K562 (cell line): ENCODE measurements at regions not wholly inside any gene's neighbourhood (a gene's known extent, or its start where the extent isn't known, plus 50 kb on each side); places are given as distances from the start of the nearest gene placed in this dataset.

Experiments
- ATAC-seq: fragments of 200-7000 bp; cut with Tn5 transposase; 3 replicates; pipeline ENCODE4 v1.9.1; 2020; ENCODE audit warnings: moderate library complexity
- BruUV-seq: library from RNA; stranded (reverse); fragments of 400-500 nt; replicated peaks from 2 replicates; lab custom pipeline; 2021; lab: Mats Ljungman, UMichigan
- CTCF ChIA-PET: fragments of 300-600 bp; formaldehyde crosslinking; extraction: SDS; loops from one replicate; lab custom pipeline; 2021; ENCODE audit warnings: low intra/inter-chr PET ratio; lab: Yijun Ruan, JAX
- POLR2A ChIA-PET: fragments of 300-600, 350-650 bp; sonication (Branson Sonifier 250); formaldehyde crosslinking; extraction: SDS; loops from one replicate; lab custom pipeline; 2021; ENCODE audit warnings: antibody characterized with exemption, inconsistent platforms; lab: Yijun Ruan, JAX
- DNase-seq, 4 experiments: peaks; one replicate each; pipeline versions ENCODE4 v3.0.0 to v3.0.0-alpha.2; 2011 to 2018; ENCODE audit warnings: low spot score in 3 of 4, mixed read lengths in 3 of 4; ENCODE audit errors: extremely low read depth in 1 of 4
- FAIRE-seq: peaks from 2 replicates; lab custom pipeline; 2011; peaks lifted over from hg19 to GRCh38; lab: Jason Lieb, UNC
- H2AFZ ChIP-seq: 2 replicates; pipeline ENCODE4 v1.6.0; 2011; ENCODE audit warnings: low read depth, low read length, control low read depth, inconsistent platforms
- H3K27ac ChIP-seq: fragments of 200-600 bp; 3 replicates; pipeline ENCODE4 v1.8.0; 2011; ENCODE audit warnings: low read depth, mild to moderate bottlenecking, control low read depth, inconsistent platforms, low read length, moderate library complexity, mixed read lengths; ENCODE audit errors: extremely low read depth
- H3K27me3 ChIP-seq, 2 experiments: fragments of 300-600 bp in 1 of 2; 2 replicates in 1 of 2; 3 replicates in 1 of 2; pipeline versions ENCODE4 v1.6.0 to v1.8.0; 2011; ENCODE audit warnings: inconsistent platforms in 2 of 2, low read length in 2 of 2, mild to moderate bottlenecking in 1 of 2, mixed read lengths in 1 of 2, moderate library complexity in 1 of 2; ENCODE audit not compliant: control insufficient read depth in 2 of 2, insufficient read depth in 2 of 2
- H3K36me3 ChIP-seq: fragments of 300-600 bp; 3 replicates; pipeline ENCODE4 v1.8.0; 2011; ENCODE audit warnings: mild to moderate bottlenecking, low read length, inconsistent platforms; ENCODE audit not compliant: control insufficient read depth, insufficient read depth
- H3K4me1 ChIP-seq, 2 experiments: fragments of 200-600 bp in 1 of 2; replicated peaks in 1 of 2; 2 replicates in 1 of 2; 3 replicates in 1 of 2; pipeline versions ENCODE4 v1.5.1 to v1.8.0; 2011; ENCODE audit warnings: inconsistent platforms in 2 of 2, low read length in 2 of 2, mild to moderate bottlenecking in 1 of 2, mixed read lengths in 1 of 2, moderate library complexity in 1 of 2; ENCODE audit not compliant: control insufficient read depth in 2 of 2, insufficient read depth in 2 of 2
- H3K4me2 ChIP-seq: 2 replicates; pipeline ENCODE4 v1.6.1; 2011; ENCODE audit warnings: low read length, control low read depth, inconsistent platforms, mixed read lengths; ENCODE audit not compliant: insufficient read depth
- H3K4me3 ChIP-seq: fragments of 200-600 bp; sonication (generic), shearing (Covaris generic); 2 replicates; pipeline ENCODE4 v1.5.1; 2016; ENCODE audit warnings: control low read depth, inconsistent platforms
- H3K79me2 ChIP-seq: fragments of 200-600 bp; 3 replicates; pipeline ENCODE4 v1.8.0; 2011; ENCODE audit warnings: low read length, inconsistent platforms; ENCODE audit not compliant: control insufficient read depth, insufficient read depth
- H3K9ac ChIP-seq, 2 experiments: 2 replicates each; pipeline versions ENCODE4 v1.6.0 to v1.6.1; 2011; ENCODE audit warnings: low read depth in 2 of 2, low read length in 2 of 2, control low read depth in 1 of 2, inconsistent platforms in 1 of 2, mild to moderate bottlenecking in 1 of 2, mixed read lengths in 1 of 2; ENCODE audit not compliant: insufficient read depth in 1 of 2
- H3K9me1 ChIP-seq: one replicate; pipeline ENCODE4 v1.6.0; 2011; ENCODE audit warnings: inconsistent platforms, mild to moderate bottlenecking, low read length, moderate library complexity; ENCODE audit not compliant: control insufficient read depth, insufficient read depth
- H3K9me3 ChIP-seq: replicated peaks from 2 replicates; pipeline ENCODE4 v1.5.1; 2011; ENCODE audit warnings: low read depth, low read length, inconsistent platforms; ENCODE audit not compliant: control insufficient read depth, insufficient read depth
- H4K20me1 ChIP-seq: replicated peaks from 2 replicates; pipeline ENCODE4 v1.6.1; 2011; ENCODE audit warnings: low read length, inconsistent platforms, mixed read lengths; ENCODE audit not compliant: control insufficient read depth, insufficient read depth
- ARID4B ChIP-seq: sonication (generic); formaldehyde crosslinking; IDR thresholded peaks from 2 replicates; pipeline ENCODE4 v1.8.0; 2022; ENCODE audit warnings: mild to moderate bottlenecking, missing genetic modification reagents
- ATF2 ChIP-seq: sonication (generic); formaldehyde crosslinking; IDR thresholded peaks from 2 replicates; pipeline ENCODE4 v1.8.1; 2022; ENCODE audit warnings: missing genetic modification reagents
- BACH1 ChIP-seq: fragments of 200-800 bp; sonication (Bioruptor generic); IDR thresholded peaks from 2 replicates; pipeline ENCODE4 v1.6.1; 2016; ENCODE audit warnings: missing genetic modification characterization, missing compliant biosample characterization
- CBX3 ChIP-seq, 2 experiments: IDR thresholded peaks; 1 replicate in 1 of 2; 2 replicates in 1 of 2; pipeline ENCODE4 v1.6.1; 2012; ENCODE audit warnings: inconsistent platforms in 2 of 2, low read length in 2 of 2, borderline replicate concordance in 1 of 2, control low read depth in 1 of 2
- DLX4 ChIP-seq: fragments of 250-450 bp; sonication (Bioruptor Pico); IDR thresholded peaks from 2 replicates; pipeline ENCODE4 v1.6.1; 2021; ENCODE audit warnings: mild to moderate bottlenecking
- MBD1 ChIP-seq: fragments of 250-450 bp; sonication (Bioruptor Pico); IDR thresholded peaks from 2 replicates; pipeline ENCODE4 v1.8.0; 2022; ENCODE audit warnings: inconsistent platforms
- NRF1 ChIP-seq, 2 experiments: fragments of 450-650 bp; IDR thresholded peaks in 1 of 2; conservative IDR thresholded peaks in 1 of 2; 2 replicates each; pipeline ENCODE4 v1.6.1; 2014; ENCODE audit warnings: mild to moderate bottlenecking in 2 of 2
- POLR3G ChIP-seq: IDR thresholded peaks from 2 replicates; pipeline ENCODE4 v1.6.1; 2011; ENCODE audit not compliant: insufficient read length, insufficient replicate concordance; ENCODE audit errors: extremely low read depth
- PPARD ChIP-seq: fragments of 250-450 bp; sonication (Bioruptor Pico); IDR thresholded peaks from 2 replicates; pipeline ENCODE4 v1.8.0; 2022; ENCODE audit warnings: inconsistent platforms, mild to moderate bottlenecking, moderate library complexity
- WGBS: fragments of 100-300 bp; shearing (Covaris generic); methylation state at CpG from one replicate; pipeline ENCODE4 v1.1.6; 2016; ENCODE audit warnings: low coverage, mixed read lengths; ENCODE audit not compliant: insufficient coverage; ENCODE audit errors: missing lambda C conversion rate; 5-methylcytosine and 5-hydroxymethylcytosine counted together
- in situ Hi-C: fragments of 300-500 bp; cut with MboI; formaldehyde crosslinking; loops from 4 replicates; pipeline ENCODE4 v1.15.0; 2018; ENCODE audit warnings: inconsistent platforms, mixed read lengths
- intact Hi-C: fragments of 100-400 bp; cut with micrococcal nuclease; formaldehyde crosslinking; loops from 2 replicates; pipeline ENCODE4 v1.14.2; 2022
- TF ChIP-seq, protein P1 (sequence below): IDR thresholded peaks from 3 replicates; pipeline ENCODE4 v1.6.1; 2011; ENCODE audit warnings: borderline replicate concordance, mild to moderate bottlenecking; ENCODE audit not compliant: insufficient read length, insufficient read depth
- TF ChIP-seq, protein P2 (sequence below): sonication (generic); formaldehyde crosslinking; IDR thresholded peaks from 2 replicates; pipeline ENCODE4 v1.8.0; 2022; ENCODE audit warnings: mild to moderate bottlenecking, low read depth, missing genetic modification reagents

DNA sequence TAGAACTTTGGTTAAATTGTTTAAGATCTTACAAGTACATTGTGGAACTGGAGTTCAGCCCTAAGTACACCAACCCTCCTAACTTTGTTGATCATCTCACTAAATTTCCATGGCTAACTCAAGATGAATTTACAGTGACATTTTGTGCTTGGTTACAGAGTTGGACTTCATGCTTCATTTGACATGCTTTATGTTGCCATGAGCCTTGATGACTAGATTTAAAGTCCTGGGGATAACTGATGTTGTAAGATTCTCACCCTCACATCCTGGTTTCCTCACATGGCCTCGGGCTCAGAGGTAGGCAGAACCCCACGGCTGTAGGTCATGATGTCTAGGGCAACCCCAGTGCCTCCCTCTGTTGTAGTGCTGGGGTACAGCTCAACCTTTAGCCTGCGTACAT is 397.2 kb upstream of the IGFBP3 start:
- H3K4me2 ChIP-seq, result no peak overlapping the region
- intact Hi-C loops, result no loop called here
- H3K36me3 ChIP-seq, result no peaks in the 10 kb centered on the region
- in situ Hi-C loops, result no loop called here
- no peak overlapping the region for H2AFZ ChIP-seq
- no TSS peak for BruUV-seq
- H3K79me2 ChIP-seq, result no peaks in the 10 kb centered on the region
- H3K9me3 ChIP-seq, result no peaks in the 10 kb centered on the region
- no peaks in the 10 kb centered on the region for H3K4me1 ChIP-seq
- ChIA-PET POLR2A (no interaction called here), CTCF (no interaction called here)
- TF ChIP-seq MBD1 (CRISPR knock-in tag) (no peak), CBX3 (IDR thresholded peaks at IDR 0.05; ENCODE audit: borderline replicate concordance in 1 of 2, low read length in 2 of 2) (no peak), ATF2 (CRISPR knock-in tag) (no peak), POLR3G (no peak), PPARD (CRISPR knock-in tag) (no peak), BACH1 (no peak), ARID4B (CRISPR knock-in tag) (no peak), NRF1 (conservative IDR thresholded peaks at IDR 0.05 in 1 of 2, IDR thresholded peaks at IDR 0.05 in 1 of 2) (no peak), DLX4 (CRISPR knock-in tag) (no peak)
- TF ChIP-seq, protein P1, sequence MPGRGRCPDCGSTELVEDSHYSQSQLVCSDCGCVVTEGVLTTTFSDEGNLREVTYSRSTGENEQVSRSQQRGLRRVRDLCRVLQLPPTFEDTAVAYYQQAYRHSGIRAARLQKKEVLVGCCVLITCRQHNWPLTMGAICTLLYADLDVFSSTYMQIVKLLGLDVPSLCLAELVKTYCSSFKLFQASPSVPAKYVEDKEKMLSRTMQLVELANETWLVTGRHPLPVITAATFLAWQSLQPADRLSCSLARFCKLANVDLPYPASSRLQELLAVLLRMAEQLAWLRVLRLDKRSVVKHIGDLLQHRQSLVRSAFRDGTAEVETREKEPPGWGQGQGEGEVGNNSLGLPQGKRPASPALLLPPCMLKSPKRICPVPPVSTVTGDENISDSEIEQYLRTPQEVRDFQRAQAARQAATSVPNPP, result no peak
- TF ChIP-seq, protein P2, sequence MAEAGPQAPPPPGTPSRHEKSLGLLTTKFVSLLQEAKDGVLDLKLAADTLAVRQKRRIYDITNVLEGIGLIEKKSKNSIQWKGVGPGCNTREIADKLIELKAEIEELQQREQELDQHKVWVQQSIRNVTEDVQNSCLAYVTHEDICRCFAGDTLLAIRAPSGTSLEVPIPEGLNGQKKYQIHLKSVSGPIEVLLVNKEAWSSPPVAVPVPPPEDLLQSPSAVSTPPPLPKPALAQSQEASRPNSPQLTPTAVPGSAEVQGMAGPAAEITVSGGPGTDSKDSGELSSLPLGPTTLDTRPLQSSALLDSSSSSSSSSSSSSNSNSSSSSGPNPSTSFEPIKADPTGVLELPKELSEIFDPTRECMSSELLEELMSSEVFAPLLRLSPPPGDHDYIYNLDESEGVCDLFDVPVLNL, result no peak
- no peaks in the 10 kb centered on the region for H4K20me1 ChIP-seq
- ATAC-seq (no peak), DNase-seq (no peak), FAIRE-seq (no peak)
- H3K4me3 ChIP-seq, result no peak overlapping the region
- H3K27me3 ChIP-seq, result no peaks in the 10 kb centered on the region
- no peak overlapping the region for H3K9ac ChIP-seq
- H3K9me1 ChIP-seq, result no peaks in the 10 kb centered on the region
- 0% methylated on average over 3 of the region's 3 CpGs for WGBS
- H3K27ac ChIP-seq, result no peak overlapping the region
